ENCODE measurements at regions not wholly inside any gene's neighbourhood (a gene's known extent, or its start where the extent isn't known, plus 50 kb on each side); places are given as distances from the start of the nearest gene placed in this dataset.

DNA sequence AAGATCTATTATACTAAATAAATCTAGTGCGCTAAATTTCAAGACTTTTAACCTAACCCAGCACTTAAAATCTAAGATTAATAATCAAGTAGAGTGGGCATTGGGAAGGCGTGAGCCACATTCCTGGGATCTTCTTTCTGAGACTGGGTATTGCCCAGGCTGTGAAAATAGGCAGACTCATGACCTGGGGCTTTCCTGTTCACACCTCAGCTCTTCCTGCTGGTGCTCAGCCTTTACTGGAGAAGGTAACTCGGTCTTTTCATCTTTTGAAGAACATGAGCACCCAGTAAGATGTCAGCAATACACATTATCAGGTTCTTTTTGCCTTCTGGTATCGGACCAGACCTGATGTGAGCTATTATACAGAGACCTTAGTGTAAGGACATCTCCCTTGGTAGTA is 500.5 kb downstream of the PLCL1 start:
- H3K27me3 Mint-ChIP-seq (ENCODE audit: low read depth): peaks cover 4% of the 10 kb centered on the region
- no peak overlapping the region for H3K4me3 Mint-ChIP-seq
- H3K4me1 Mint-ChIP-seq: peaks cover 5% of the 10 kb centered on the region
- H3K36me3 Mint-ChIP-seq (ENCODE audit: low read depth): no peaks in the 10 kb centered on the region
- TF ChIP-seq, protein P1, sequence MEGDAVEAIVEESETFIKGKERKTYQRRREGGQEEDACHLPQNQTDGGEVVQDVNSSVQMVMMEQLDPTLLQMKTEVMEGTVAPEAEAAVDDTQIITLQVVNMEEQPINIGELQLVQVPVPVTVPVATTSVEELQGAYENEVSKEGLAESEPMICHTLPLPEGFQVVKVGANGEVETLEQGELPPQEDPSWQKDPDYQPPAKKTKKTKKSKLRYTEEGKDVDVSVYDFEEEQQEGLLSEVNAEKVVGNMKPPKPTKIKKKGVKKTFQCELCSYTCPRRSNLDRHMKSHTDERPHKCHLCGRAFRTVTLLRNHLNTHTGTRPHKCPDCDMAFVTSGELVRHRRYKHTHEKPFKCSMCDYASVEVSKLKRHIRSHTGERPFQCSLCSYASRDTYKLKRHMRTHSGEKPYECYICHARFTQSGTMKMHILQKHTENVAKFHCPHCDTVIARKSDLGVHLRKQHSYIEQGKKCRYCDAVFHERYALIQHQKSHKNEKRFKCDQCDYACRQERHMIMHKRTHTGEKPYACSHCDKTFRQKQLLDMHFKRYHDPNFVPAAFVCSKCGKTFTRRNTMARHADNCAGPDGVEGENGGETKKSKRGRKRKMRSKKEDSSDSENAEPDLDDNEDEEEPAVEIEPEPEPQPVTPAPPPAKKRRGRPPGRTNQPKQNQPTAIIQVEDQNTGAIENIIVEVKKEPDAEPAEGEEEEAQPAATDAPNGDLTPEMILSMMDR (conservative IDR thresholded peaks at IDR 0.05): no peak
- H3K27ac Mint-ChIP-seq (ENCODE audit: unreplicated experiment): no peak overlapping the region
- H3K9me3 Mint-ChIP-seq: peaks cover 2% of the 10 kb centered on the region
- no peak for DNase-seq (ENCODE audit: low read depth, low spot score)

DNA sequence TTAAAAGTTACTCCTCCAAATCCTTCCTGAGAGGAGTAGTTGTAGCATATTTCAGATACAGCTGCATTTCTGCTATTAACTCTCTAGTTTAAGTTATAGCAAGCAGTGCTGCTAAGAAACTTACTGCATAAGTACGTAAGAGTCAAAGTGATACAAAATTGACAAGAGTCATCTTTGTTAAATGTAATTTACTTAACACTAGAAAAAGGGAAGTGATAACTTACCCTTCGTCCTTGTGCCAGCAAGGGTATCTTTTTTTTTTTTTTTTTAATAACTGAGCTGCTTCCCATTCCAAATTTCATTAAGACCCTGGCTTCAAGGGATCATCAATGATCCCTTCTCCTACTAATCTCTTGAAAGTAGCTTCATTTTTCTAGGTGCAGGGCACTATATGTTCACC is 493.0 kb downstream of the PLCL1 start:
- Mint-ChIP-seq H3K4me3 (no peak overlapping the region), H3K27me3 (ENCODE audit: low read depth) (peaks cover 3% of the 10 kb centered on the region), H3K27ac (ENCODE audit: unreplicated experiment) (no peak overlapping the region), H3K4me1 (no peaks in the 10 kb centered on the region), H3K36me3 (ENCODE audit: low read depth) (no peaks in the 10 kb centered on the region), H3K9me3 (no peaks in the 10 kb centered on the region)
- no peak for DNase-seq (ENCODE audit: low read depth, low spot score)
- TF ChIP-seq, protein P1 (conservative IDR thresholded peaks at IDR 0.05): no peak

GRCh38 chr2:198296665-198297308 is 492.4 kb downstream of the PLCL1 start:
- Mint-ChIP-seq H3K36me3 (ENCODE audit: low read depth) (no peaks in the 10 kb centered on the region), H3K4me3 (no peak overlapping the region), H3K9me3 (no peaks in the 10 kb centered on the region), H3K27me3 (ENCODE audit: low read depth) (peaks cover 3% of the 10 kb centered on the region), H3K4me1 (no peaks in the 10 kb centered on the region), H3K27ac (ENCODE audit: unreplicated experiment) (no peak overlapping the region)
- DNase-seq (ENCODE audit: low read depth, low spot score): peak; percentile 56
- TF ChIP-seq, protein P1 (conservative IDR thresholded peaks at IDR 0.05): peak; percentile 89

GRCh38 chr2:198293281-198293680 is 488.9 kb downstream of the PLCL1 start:
- H3K36me3 Mint-ChIP-seq (ENCODE audit: low read depth): no peaks in the 10 kb centered on the region
- no peak for DNase-seq (ENCODE audit: low read depth, low spot score)
- H3K4me3 Mint-ChIP-seq: no peak overlapping the region
- no peak overlapping the region for H3K27ac Mint-ChIP-seq (ENCODE audit: unreplicated experiment)
- H3K4me1 Mint-ChIP-seq: no peaks in the 10 kb centered on the region
- no peaks in the 10 kb centered on the region for H3K9me3 Mint-ChIP-seq
- H3K27me3 Mint-ChIP-seq (ENCODE audit: low read depth): peaks cover 3% of the 10 kb centered on the region
- TF ChIP-seq, protein P1 (conservative IDR thresholded peaks at IDR 0.05): no peak

DNA sequence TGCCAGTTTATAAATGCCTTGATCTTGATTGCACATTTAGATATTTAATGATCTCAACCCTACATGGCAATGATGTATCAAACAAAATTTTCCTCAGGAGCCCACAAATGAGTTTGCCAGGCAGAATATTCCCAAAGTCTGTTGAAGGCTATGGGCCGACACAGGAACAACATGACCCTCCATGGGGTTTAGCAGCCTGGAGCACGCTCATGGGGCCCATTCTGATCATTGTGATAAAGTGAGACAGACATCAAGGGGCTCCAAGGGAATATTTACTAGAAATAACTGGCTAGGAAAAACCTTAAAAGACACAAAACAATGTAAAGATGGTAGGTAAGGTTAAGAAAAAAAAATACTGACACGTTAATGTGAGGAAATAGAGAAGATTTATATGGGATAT is 485.4 kb downstream of the PLCL1 start:
- H3K4me1 Mint-ChIP-seq: no peaks in the 10 kb centered on the region
- TF ChIP-seq, protein P1 (conservative IDR thresholded peaks at IDR 0.05): no peak
- no peak overlapping the region for H3K4me3 Mint-ChIP-seq
- no peaks in the 10 kb centered on the region for H3K9me3 Mint-ChIP-seq
- no peak overlapping the region for H3K27ac Mint-ChIP-seq (ENCODE audit: unreplicated experiment)
- no peaks in the 10 kb centered on the region for H3K27me3 Mint-ChIP-seq (ENCODE audit: low read depth)
- no peak for DNase-seq (ENCODE audit: low read depth, low spot score)
- H3K36me3 Mint-ChIP-seq (ENCODE audit: low read depth): no peaks in the 10 kb centered on the region
